Right lobe of liver (tissue), 6 donors: ENCODE measurements at regions not wholly inside any gene's neighbourhood (a gene's known extent, or its start where the extent isn't known, plus 50 kb on each side); places are given as distances from the start of the nearest gene placed in this dataset.

ENCODE experiments used
- ATAC-seq, 4 donors: fragments of 200-7000 bp; cut with Tn5 transposase; one replicate each; pipeline ENCODE4 v1.9.1; 2020; ENCODE audit warnings: mild to moderate bottlenecking in 4 of 4, moderate library complexity in 4 of 4
- DNase-seq, 3 donors: peaks; one replicate each; pipeline ENCODE4 v3.0.0-alpha.2; 2020
- H3K27ac ChIP-seq, 3 donors: fragments of 200-600 bp; one replicate each; pipeline ENCODE4 v1.8.0; 2022
- H3K27me3 ChIP-seq, 2 donors: fragments of 200-600 bp; one replicate each; pipeline ENCODE4 v1.8.0; 2022
- H3K36me3 ChIP-seq, 4 donors: fragments of 200-600 bp; sonication (generic) in 1 of 4; one replicate each; pipeline versions ENCODE4 v1.5.1 to v1.8.0; 2017 to 2022; ENCODE audit warnings: control low read depth in 1 of 4
- H3K4me1 ChIP-seq, 4 donors: fragments of 200-600 bp; sonication (generic) in 1 of 4; one replicate each; pipeline versions ENCODE4 v1.5.1 to v1.8.0; 2017 to 2022; ENCODE audit warnings: control low read depth in 1 of 4
- H3K4me3 ChIP-seq, 3 donors: fragments of 200-600 bp; one replicate each; pipeline ENCODE4 v1.8.0; 2022
- H3K9me3 ChIP-seq, 4 donors: fragments of 200-600 bp; sonication (generic) in 1 of 4; one replicate each; pipeline versions ENCODE4 v1.5.1 to v1.8.0; 2017 to 2022; ENCODE audit warnings: control low read depth in 1 of 4
- CTCF ChIP-seq, 4 donors: fragments of 200-600 bp in 3 of 4; fragments of 450-650 bp in 1 of 4; IDR thresholded peaks; one replicate each; pipeline versions ENCODE4 v1.5.1 to v1.8.0; 2016 to 2022; ENCODE audit warnings: antibody characterized with exemption in 4 of 4, mild to moderate bottlenecking in 2 of 4
- POLR2A ChIP-seq: fragments of 450-650 bp; IDR thresholded peaks from one replicate; pipeline ENCODE4 v1.6.1; 2017; ENCODE audit warnings: antibody characterized with exemption, mild to moderate bottlenecking
- WGBS: methylation state at CpG from one replicate; pipeline ENCODE4 v1.1.6; 2018; ENCODE audit warnings: low coverage, low lambda C conversion rate; ENCODE audit not compliant: insufficient coverage; ENCODE audit errors: missing lambda C conversion rate; 5-methylcytosine and 5-hydroxymethylcytosine counted together
- intact Hi-C, 2 donors: fragments of 100-400 bp; cut with DNase I; formaldehyde crosslinking; loops; one replicate each; pipeline versions ENCODE4 v1.11.2 to v1.14.1; 2022
- donor health status: DM: no; HTN: yes; CAD: no.
- donor health status: DM: no; HTN: no; CAD: no.
- donor health status: DM: no; HTN: no; CAD: no.
- donor health status: DM: no; HTN: yes; CAD: no.
- donor health status: DM: no; HTN: yes; CAD: no.

DNA sequence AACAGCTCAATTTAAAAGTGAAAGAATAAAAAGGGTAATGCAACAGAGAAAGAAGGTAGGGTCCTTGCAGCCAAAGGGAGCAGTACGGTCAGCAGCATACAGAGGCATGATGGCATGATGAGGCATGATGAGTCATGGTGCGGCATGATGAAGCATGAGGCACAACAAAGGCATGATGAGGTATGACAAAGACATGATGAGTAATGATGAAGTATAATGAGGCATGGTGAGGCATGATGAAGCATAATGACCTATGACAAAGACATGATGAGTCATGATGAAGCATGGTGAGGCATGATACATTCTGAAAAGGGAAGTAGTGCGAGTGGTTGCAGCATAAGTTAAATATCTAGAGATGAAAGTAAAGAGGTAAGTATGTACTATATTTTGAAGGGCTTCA is 673.2 kb downstream of the TMEM182 start:
- Histone ChIP-seq H3K27ac (no peak overlapping the region), H3K9me3 (no peaks in the 10 kb centered on the region), H3K4me3 (no peak overlapping the region), H3K36me3 (no peaks in the 10 kb centered on the region), H3K27me3 (no peaks in the 10 kb centered on the region), H3K4me1 (no peaks in the 10 kb centered on the region)
- DNase-seq (no peak), ATAC-seq (no peak)
- TF ChIP-seq POLR2A (no peak), CTCF (IDR thresholded peaks at IDR 0.05) (no peak)
- intact Hi-C loops: no loop called here
- WGBS: 59% methylated on average over 3 of the region's 3 CpGs

GRCh38 chr2:103437161-103437560 is 675.3 kb downstream of the TMEM182 start:
- 20% methylated on average over 3 of the region's 3 CpGs for WGBS
- no peak overlapping the region for H3K4me3 ChIP-seq
- TF ChIP-seq CTCF (IDR thresholded peaks at IDR 0.05) (no peak), POLR2A (no peak)

DNA sequence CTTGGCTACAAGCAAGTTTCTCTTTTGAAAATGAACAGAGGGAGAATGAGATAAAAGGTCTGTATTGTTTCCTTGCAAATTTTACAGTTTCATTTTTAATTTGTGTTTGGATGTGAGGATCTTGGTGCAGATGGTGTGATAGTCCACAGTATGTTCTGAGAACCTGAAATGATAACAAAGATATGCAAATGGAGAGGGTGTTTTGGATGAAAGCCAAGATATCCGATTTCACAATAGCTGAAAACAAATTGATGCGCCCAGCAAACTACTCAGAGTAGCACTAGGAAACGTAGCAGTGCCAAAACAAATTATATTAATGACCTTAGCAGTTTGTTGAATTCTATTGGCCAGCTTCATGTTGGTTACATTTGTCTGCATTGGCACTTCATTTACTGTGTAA is 683.5 kb downstream of the TMEM182 start:
- DNase-seq: no peak
- Histone ChIP-seq H3K9me3 (no peaks in the 10 kb centered on the region), H3K27ac (no peak overlapping the region), H3K4me3 (no peak overlapping the region), H3K36me3 (no peaks in the 10 kb centered on the region), H3K4me1 (no peaks in the 10 kb centered on the region), H3K27me3 (no peaks in the 10 kb centered on the region)
- whole genome bisulfite sequencing: 7% methylated on average over 3 of the region's 3 CpGs
- ATAC-seq: no peak
- intact Hi-C loops: no loop called here
- no peak for TF ChIP-seq CTCF (IDR thresholded peaks at IDR 0.05)
- TF ChIP-seq POLR2A: no peak

More at GRCh38 chr2:103437161-103437560, 675.3 kb downstream of the TMEM182 start:
- Histone ChIP-seq H3K36me3 (no peaks in the 10 kb centered on the region), H3K4me1 (no peaks in the 10 kb centered on the region), H3K27ac (no peak overlapping the region), H3K9me3 (no peaks in the 10 kb centered on the region), H3K27me3 (no peaks in the 10 kb centered on the region)
- ATAC-seq (no peak), DNase-seq (no peak)
- intact Hi-C loops: no loop called here

DNA sequence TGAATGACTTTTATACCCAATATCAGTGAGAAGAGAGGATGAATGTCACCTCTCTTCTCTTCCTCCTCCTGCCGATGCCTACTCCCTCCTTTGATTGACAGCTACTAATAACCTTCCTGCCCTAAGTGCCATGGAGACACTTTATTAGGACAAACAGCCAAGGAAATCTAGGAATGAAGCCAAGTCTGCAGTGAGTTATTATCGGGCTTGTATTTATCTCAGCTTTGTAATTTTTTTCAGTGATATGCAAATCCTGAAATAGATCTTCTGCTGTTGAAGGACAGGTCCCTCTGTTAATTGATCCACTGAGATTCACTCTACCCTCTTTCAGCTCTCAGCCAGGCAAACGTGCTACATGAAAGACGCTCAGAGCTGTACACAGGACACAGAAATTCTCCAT is 686.7 kb downstream of the TMEM182 start:
- H3K27ac ChIP-seq: no peak overlapping the region
- no peak for TF ChIP-seq POLR2A
- no peak for TF ChIP-seq CTCF (IDR thresholded peaks at IDR 0.05)
- H3K9me3 ChIP-seq: no peaks in the 10 kb centered on the region
- intact Hi-C loops: no loop called here
- ATAC-seq: no peak
- 32% methylated on average over 4 of the region's 4 CpGs for whole genome bisulfite sequencing
- H3K4me3 ChIP-seq: no peak overlapping the region
- H3K27me3 ChIP-seq: no peaks in the 10 kb centered on the region
- DNase-seq: no peak
- no peaks in the 10 kb centered on the region for H3K4me1 ChIP-seq
- no peaks in the 10 kb centered on the region for H3K36me3 ChIP-seq

DNA sequence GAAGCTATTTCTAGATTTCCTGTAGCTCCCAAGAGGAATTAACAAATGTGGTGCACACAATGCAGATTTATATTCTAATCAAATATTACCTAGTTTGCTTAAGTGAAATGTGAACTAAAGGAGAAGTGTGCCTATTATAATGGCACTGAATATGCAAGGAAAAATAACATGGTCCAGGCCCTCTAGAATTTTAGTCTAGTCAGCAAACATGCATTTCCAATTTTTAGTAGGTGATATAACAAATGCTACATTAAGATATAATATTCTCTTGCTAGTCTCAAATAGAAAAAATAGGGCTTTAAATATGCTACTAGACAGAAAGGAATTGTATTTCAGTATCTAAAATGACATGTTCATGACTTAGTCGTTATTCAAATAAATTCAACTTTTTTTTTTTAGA is 689.5 kb downstream of the TMEM182 start:
- H3K9me3 ChIP-seq: no peaks in the 10 kb centered on the region
- H3K36me3 ChIP-seq: no peaks in the 10 kb centered on the region
- intact Hi-C loops: no loop called here
- DNase-seq: no peak
- WGBS: 50% methylated on average over 1 of the region's 1 CpG
- no peaks in the 10 kb centered on the region for H3K4me1 ChIP-seq
- H3K27ac ChIP-seq: no peak overlapping the region
- TF ChIP-seq CTCF (IDR thresholded peaks at IDR 0.05): no peak
- TF ChIP-seq POLR2A: no peak
- no peak for ATAC-seq
- no peaks in the 10 kb centered on the region for H3K27me3 ChIP-seq
- H3K4me3 ChIP-seq: no peak overlapping the region
